DND-41 (cell line): ENCODE measurements at regions not wholly inside any gene's neighbourhood (a gene's known extent, or its start where the extent isn't known, plus 50 kb on each side); places are given as distances from the start of the nearest gene placed in this dataset.

Experiments
- EZH2 ChIP-seq: IDR thresholded peaks from 3 replicates; pipeline ENCODE4 v1.6.1; 2012; ENCODE audit warnings: borderline replicate concordance, low read depth, mild to moderate bottlenecking, moderate library complexity, low read length, inconsistent platforms; ENCODE audit not compliant: severe bottlenecking
- TF ChIP-seq, protein P1 (sequence below): IDR thresholded peaks from 2 replicates; pipeline ENCODE4 v1.5.1; 2012; ENCODE audit warnings: borderline replicate concordance, low read length, moderate library complexity, mild to moderate bottlenecking; ENCODE audit not compliant: poor library complexity, severe bottlenecking; ENCODE audit errors: extremely low read depth

DNA sequence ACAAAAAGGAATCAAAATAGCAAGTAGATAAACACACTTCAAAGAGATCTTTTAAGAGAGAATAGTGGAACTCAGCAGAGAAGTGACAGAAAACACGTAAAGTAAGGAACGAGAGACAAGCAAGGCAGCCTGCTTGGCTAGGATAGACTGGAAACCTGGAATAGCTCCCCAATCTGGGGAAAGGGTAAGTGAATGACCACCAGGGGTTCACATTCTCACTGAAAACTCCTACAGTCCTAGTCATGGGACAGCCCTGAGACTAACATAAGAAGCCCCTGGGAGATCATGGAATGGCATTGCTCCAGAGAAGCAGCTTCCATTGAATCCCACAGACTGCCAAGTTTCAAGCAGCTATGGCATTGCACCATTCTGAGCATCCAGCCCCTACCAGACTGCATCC lies 363.6 kb upstream of the ARPP21 start:
- TF ChIP-seq, protein P1, sequence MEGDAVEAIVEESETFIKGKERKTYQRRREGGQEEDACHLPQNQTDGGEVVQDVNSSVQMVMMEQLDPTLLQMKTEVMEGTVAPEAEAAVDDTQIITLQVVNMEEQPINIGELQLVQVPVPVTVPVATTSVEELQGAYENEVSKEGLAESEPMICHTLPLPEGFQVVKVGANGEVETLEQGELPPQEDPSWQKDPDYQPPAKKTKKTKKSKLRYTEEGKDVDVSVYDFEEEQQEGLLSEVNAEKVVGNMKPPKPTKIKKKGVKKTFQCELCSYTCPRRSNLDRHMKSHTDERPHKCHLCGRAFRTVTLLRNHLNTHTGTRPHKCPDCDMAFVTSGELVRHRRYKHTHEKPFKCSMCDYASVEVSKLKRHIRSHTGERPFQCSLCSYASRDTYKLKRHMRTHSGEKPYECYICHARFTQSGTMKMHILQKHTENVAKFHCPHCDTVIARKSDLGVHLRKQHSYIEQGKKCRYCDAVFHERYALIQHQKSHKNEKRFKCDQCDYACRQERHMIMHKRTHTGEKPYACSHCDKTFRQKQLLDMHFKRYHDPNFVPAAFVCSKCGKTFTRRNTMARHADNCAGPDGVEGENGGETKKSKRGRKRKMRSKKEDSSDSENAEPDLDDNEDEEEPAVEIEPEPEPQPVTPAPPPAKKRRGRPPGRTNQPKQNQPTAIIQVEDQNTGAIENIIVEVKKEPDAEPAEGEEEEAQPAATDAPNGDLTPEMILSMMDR: no peak
- TF ChIP-seq EZH2: no peak
